H1 (cell line): ENCODE measurements at regions not wholly inside any gene's neighbourhood (a gene's known extent, or its start where the extent isn't known, plus 50 kb on each side); places are given as distances from the start of the nearest gene placed in this dataset.

Experiments used
- CEBPB ChIP-seq: IDR thresholded peaks from 2 replicates; pipeline ENCODE4 v1.6.1; 2012; ENCODE audit warnings: low read depth, low read length
- EGR1 ChIP-seq: IDR thresholded peaks from 2 replicates; pipeline ENCODE4 v1.6.1; 2011; ENCODE audit warnings: low read depth, low read length, borderline replicate concordance
- EZH2 ChIP-seq: fragments of 200-600 bp; sonication (generic); IDR thresholded peaks from 2 replicates; pipeline ENCODE4 v1.7.1; 2012; ENCODE audit warnings: low read depth, mild to moderate bottlenecking, moderate library complexity, low read length, inconsistent platforms; ENCODE audit not compliant: severe bottlenecking
- JUND ChIP-seq: IDR thresholded peaks from 2 replicates; pipeline ENCODE4 v1.6.1; 2011; ENCODE audit warnings: mild to moderate bottlenecking, improper control_type of control experiment, low read length
- PHF8 ChIP-seq: fragments of 200-600 bp; sonication (generic); conservative IDR thresholded peaks from 2 replicates; pipeline ENCODE4 v1.7.1; 2012; ENCODE audit warnings: low read depth, mild to moderate bottlenecking, inconsistent platforms, low read length, moderate library complexity
- POLR2A ChIP-seq, 2 experiments: IDR thresholded peaks; 1 replicate in 1 of 2; 2 replicates in 1 of 2; pipeline ENCODE4 v1.6.1; 2011; ENCODE audit warnings: low read depth in 2 of 2, low read length in 2 of 2, mild to moderate bottlenecking in 2 of 2; ENCODE audit errors: control extremely low read depth in 1 of 2
- RFX5 ChIP-seq: IDR thresholded peaks from 2 replicates; pipeline ENCODE4 v1.6.1; 2011; ENCODE audit warnings: low read depth, low read length, improper control_type of control experiment, borderline replicate concordance
- TF ChIP-seq, protein P1 (sequence below), 3 experiments: IDR thresholded peaks; 1 replicate in 2 of 3; 2 replicates in 1 of 3; pipeline versions ENCODE4 v1.5.1 to v1.6.1; 2011; ENCODE audit warnings: low read length in 3 of 3, mild to moderate bottlenecking in 3 of 3, inconsistent platforms in 2 of 3, low read depth in 1 of 3, moderate library complexity in 1 of 3; ENCODE audit not compliant: insufficient read depth in 1 of 3; ENCODE audit errors: control extremely low read depth in 1 of 3

DNA sequence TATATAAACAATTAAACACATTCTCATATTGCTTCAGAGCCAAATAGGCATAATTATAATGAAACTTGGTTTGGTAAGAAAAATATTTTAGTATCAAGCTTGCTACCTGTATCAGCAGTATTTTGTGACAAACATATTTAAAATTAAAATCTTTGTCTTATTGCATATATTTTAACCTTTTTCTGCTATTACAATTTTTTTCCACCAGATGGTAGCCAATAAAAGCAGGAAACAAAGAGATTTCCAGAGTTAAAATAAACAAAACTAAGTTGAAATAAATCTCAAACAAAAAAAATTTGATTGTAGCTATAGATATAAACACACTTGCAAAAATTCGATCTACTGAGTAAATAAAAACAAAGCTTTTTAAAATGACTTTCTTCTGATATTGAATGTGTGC, 491.3 kb upstream of the GJE1 start:
- TF ChIP-seq JUND (no peak), PHF8 (no peak), RFX5 (no peak), POLR2A (IDR thresholded peaks at IDR 0.05; ENCODE audit: control extremely low read depth in 1 of 2, low read depth in 2 of 2, low read length in 2 of 2) (no peak), EZH2 (no peak), EGR1 (no peak), CEBPB (no peak)
- TF ChIP-seq, protein P1, sequence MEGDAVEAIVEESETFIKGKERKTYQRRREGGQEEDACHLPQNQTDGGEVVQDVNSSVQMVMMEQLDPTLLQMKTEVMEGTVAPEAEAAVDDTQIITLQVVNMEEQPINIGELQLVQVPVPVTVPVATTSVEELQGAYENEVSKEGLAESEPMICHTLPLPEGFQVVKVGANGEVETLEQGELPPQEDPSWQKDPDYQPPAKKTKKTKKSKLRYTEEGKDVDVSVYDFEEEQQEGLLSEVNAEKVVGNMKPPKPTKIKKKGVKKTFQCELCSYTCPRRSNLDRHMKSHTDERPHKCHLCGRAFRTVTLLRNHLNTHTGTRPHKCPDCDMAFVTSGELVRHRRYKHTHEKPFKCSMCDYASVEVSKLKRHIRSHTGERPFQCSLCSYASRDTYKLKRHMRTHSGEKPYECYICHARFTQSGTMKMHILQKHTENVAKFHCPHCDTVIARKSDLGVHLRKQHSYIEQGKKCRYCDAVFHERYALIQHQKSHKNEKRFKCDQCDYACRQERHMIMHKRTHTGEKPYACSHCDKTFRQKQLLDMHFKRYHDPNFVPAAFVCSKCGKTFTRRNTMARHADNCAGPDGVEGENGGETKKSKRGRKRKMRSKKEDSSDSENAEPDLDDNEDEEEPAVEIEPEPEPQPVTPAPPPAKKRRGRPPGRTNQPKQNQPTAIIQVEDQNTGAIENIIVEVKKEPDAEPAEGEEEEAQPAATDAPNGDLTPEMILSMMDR (IDR thresholded peaks at IDR 0.05; ENCODE audit: control extremely low read depth in 1 of 3, insufficient read depth in 1 of 3, low read depth in 1 of 3, low read length in 3 of 3): no peak
